ENCODE measurements at regions not wholly inside any gene's neighbourhood (a gene's known extent, or its start where the extent isn't known, plus 50 kb on each side); places are given as distances from the start of the nearest gene placed in this dataset.

DNA sequence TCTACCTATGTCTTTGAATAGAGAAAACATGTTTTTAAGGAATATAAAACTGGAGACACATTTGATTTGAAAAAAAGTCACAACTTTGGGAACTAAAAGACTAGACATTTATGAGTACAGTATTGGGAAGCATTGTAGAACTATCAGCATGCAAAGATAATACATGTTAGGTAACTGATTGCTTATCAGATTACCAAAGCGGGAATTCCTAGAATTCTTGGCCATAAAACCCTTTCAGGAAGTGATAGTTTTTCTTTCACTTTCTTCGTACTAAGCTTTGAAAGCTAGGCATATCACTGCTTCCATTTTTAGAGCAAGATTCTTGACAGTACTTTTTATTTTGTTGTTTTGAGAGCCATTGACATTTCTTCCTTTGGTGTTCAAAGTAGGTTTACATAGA lies 646.6 kb upstream of the PITX2 start:
- no peaks in the 10 kb centered on the region for H3K36me3 ChIP-seq (ENCODE audit: control insufficient read depth, insufficient read depth, low read length)
- in situ Hi-C loops (cut with HindIII; ENCODE audit: low pct_unique_long_range_greater_than_20kb, low sequenced_read_pairs) = no loop called here
- ChIA-PET CTCF (no interaction called here), POLR2A (no interaction called here)
- intact Hi-C loops (cut with micrococcal nuclease; ENCODE audit: unreplicated experiment) = no loop called here
- no peaks in the 10 kb centered on the region for H3K27me3 ChIP-seq (ENCODE audit: control insufficient read depth, insufficient read depth, low read length)
- DNase-seq (ENCODE audit: low read depth, low spot score) = no peak
- no peaks in the 10 kb centered on the region for H3K4me1 ChIP-seq (ENCODE audit: control insufficient read depth, insufficient read depth, low read length)
- ATAC-seq = no peak
- no peak overlapping the region for H3K4me3 ChIP-seq (ENCODE audit: low read depth in 2 of 2, low read length in 2 of 2)
- TF ChIP-seq, protein P1, sequence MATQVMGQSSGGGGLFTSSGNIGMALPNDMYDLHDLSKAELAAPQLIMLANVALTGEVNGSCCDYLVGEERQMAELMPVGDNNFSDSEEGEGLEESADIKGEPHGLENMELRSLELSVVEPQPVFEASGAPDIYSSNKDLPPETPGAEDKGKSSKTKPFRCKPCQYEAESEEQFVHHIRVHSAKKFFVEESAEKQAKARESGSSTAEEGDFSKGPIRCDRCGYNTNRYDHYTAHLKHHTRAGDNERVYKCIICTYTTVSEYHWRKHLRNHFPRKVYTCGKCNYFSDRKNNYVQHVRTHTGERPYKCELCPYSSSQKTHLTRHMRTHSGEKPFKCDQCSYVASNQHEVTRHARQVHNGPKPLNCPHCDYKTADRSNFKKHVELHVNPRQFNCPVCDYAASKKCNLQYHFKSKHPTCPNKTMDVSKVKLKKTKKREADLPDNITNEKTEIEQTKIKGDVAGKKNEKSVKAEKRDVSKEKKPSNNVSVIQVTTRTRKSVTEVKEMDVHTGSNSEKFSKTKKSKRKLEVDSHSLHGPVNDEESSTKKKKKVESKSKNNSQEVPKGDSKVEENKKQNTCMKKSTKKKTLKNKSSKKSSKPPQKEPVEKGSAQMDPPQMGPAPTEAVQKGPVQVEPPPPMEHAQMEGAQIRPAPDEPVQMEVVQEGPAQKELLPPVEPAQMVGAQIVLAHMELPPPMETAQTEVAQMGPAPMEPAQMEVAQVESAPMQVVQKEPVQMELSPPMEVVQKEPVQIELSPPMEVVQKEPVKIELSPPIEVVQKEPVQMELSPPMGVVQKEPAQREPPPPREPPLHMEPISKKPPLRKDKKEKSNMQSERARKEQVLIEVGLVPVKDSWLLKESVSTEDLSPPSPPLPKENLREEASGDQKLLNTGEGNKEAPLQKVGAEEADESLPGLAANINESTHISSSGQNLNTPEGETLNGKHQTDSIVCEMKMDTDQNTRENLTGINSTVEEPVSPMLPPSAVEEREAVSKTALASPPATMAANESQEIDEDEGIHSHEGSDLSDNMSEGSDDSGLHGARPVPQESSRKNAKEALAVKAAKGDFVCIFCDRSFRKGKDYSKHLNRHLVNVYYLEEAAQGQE (IDR thresholded peaks at IDR 0.05; ENCODE audit: insufficient read depth in 1 of 2, low read depth in 2 of 2, low read length in 1 of 2) = no peak
- no peak for TF ChIP-seq POLR2AphosphoS5 (IDR thresholded peaks at IDR 0.05; ENCODE audit: low read depth, low read length)
- TF ChIP-seq TCF7L2 (IDR thresholded peaks at IDR 0.05; ENCODE audit: low read depth, low read length) = no peak
- TF ChIP-seq, protein P2, sequence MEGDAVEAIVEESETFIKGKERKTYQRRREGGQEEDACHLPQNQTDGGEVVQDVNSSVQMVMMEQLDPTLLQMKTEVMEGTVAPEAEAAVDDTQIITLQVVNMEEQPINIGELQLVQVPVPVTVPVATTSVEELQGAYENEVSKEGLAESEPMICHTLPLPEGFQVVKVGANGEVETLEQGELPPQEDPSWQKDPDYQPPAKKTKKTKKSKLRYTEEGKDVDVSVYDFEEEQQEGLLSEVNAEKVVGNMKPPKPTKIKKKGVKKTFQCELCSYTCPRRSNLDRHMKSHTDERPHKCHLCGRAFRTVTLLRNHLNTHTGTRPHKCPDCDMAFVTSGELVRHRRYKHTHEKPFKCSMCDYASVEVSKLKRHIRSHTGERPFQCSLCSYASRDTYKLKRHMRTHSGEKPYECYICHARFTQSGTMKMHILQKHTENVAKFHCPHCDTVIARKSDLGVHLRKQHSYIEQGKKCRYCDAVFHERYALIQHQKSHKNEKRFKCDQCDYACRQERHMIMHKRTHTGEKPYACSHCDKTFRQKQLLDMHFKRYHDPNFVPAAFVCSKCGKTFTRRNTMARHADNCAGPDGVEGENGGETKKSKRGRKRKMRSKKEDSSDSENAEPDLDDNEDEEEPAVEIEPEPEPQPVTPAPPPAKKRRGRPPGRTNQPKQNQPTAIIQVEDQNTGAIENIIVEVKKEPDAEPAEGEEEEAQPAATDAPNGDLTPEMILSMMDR (IDR thresholded peaks at IDR 0.05) = no peak
- no peak for TF ChIP-seq SIN3A (IDR thresholded peaks at IDR 0.05; ENCODE audit: borderline replicate concordance, insufficient read depth, low read depth, low read length)
- no TSS peak for BruUV-seq (replicated peaks)
- no peaks in the 10 kb centered on the region for H3K9me3 ChIP-seq (ENCODE audit: control insufficient read depth, insufficient read depth, low read depth, low read length)
- no peak overlapping the region for H3K27ac ChIP-seq (ENCODE audit: low read length)

DNA sequence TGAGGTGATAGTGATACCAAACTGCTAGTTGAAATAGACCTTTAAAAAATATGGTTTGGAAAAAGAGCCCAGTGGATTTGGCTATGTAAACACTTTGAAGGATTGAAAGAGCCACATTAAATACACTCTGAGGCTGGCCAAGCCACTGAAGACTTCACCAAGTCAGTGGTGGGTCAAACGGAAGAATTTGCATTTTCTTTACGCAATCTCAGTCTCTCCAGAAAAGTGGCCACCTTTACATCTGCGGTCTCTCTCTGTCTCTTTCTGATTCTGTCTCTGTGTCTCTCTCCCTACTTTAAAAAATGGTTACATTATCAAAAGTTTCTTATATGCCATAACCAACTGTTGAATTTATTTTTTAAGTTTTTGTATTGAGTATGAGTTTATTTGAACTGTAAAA lies 651.2 kb upstream of the PITX2 start:
- Histone ChIP-seq H3K4me1 (ENCODE audit: control insufficient read depth, insufficient read depth, low read length) (no peaks in the 10 kb centered on the region), H3K27ac (ENCODE audit: low read length) (no peak overlapping the region), H3K36me3 (ENCODE audit: control insufficient read depth, insufficient read depth, low read length) (no peaks in the 10 kb centered on the region), H3K9me3 (ENCODE audit: control insufficient read depth, insufficient read depth, low read depth, low read length) (no peaks in the 10 kb centered on the region), H3K4me3 (ENCODE audit: low read depth in 2 of 2, low read length in 2 of 2) (no peak overlapping the region), H3K27me3 (ENCODE audit: control insufficient read depth, insufficient read depth, low read length) (no peaks in the 10 kb centered on the region)
- BruUV-seq (replicated peaks) = no TSS peak
- in situ Hi-C loops (cut with HindIII; ENCODE audit: low pct_unique_long_range_greater_than_20kb, low sequenced_read_pairs) = no loop called here
- no peak for DNase-seq (ENCODE audit: low read depth, low spot score)
- no peak for ATAC-seq
- POLR2A ChIA-PET = no interaction called here
- CTCF ChIA-PET = no interaction called here
- TF ChIP-seq, protein P2 (IDR thresholded peaks at IDR 0.05) = no peak
- TF ChIP-seq TCF7L2 (IDR thresholded peaks at IDR 0.05; ENCODE audit: low read depth, low read length) = no peak
- no peak for TF ChIP-seq SIN3A (IDR thresholded peaks at IDR 0.05; ENCODE audit: borderline replicate concordance, insufficient read depth, low read depth, low read length)
- TF ChIP-seq POLR2AphosphoS5 (IDR thresholded peaks at IDR 0.05; ENCODE audit: low read depth, low read length) = no peak
- TF ChIP-seq, protein P1 (IDR thresholded peaks at IDR 0.05; ENCODE audit: insufficient read depth in 1 of 2, low read depth in 2 of 2, low read length in 1 of 2) = no peak
- intact Hi-C loops (cut with micrococcal nuclease; ENCODE audit: unreplicated experiment) = no loop called here
